ENCODE measurements at regions not wholly inside any gene's neighbourhood (a gene's known extent, or its start where the extent isn't known, plus 50 kb on each side); places are given as distances from the start of the nearest gene placed in this dataset.
"Not testable (repeated sequence)": the region's sequence is repeated elsewhere in the genome, so short reads cannot be mapped to it uniquely, and the experiment has no call there.

GRCh38 chr16:64287655-64288528, 834.0 kb downstream of the CDH11 start:
- no peak for DNase-seq

DNA sequence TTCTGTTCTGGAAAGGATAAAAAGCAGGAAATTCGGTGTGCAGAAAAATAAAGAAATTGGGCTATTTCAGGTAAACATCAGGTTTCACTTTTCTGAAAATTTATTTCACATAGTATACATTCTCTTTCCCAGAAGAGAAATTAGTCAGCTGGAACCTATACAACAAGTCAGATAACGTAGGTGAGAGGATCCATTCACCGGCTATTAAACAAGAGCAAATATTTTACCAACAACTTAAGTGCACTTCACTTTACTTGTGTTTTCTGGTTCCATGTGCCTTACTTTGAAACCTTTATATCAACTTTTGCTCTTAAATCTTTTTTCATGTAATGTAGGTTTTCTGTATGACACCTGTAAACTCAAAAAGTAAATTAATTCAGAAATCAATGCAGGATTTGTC, 839.7 kb downstream of the CDH11 start:
- peak; percentile 64 for DNase-seq

GRCh38 chr16:64280317-64280716, 841.5 kb downstream of the CDH11 start:
- no peak for DNase-seq

DNA sequence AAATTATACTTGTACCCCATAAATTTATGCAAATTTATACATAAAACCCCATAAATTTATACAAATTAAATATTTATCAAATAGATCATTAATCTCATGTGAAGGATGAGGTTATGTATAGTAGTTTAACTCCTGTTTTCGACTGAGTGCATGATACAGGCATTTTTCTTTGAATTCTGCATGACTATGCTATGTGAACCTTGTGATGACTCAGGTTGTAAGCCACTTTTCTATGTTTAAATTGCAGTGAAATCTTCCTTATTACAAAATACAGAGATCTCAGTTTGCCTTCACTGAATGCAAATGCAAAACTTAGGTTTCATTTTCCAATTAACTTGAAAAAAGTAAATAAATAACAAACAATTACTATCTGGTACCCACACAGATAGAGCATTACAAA, 843.7 kb downstream of the CDH11 start:
- DNase-seq, result no peak

- no peak for DNase-seq
These were observed 845.2 kb downstream of the CDH11 start for GRCh38 chr16:64276646-64277045.

- DNase-seq, result no peak
These were observed 849.8 kb downstream of the CDH11 start for GRCh38 chr16:64272028-64272427.

GRCh38 chr16:64269756-64270155, 852.1 kb downstream of the CDH11 start:
- DNase-seq, result no peak

DNA sequence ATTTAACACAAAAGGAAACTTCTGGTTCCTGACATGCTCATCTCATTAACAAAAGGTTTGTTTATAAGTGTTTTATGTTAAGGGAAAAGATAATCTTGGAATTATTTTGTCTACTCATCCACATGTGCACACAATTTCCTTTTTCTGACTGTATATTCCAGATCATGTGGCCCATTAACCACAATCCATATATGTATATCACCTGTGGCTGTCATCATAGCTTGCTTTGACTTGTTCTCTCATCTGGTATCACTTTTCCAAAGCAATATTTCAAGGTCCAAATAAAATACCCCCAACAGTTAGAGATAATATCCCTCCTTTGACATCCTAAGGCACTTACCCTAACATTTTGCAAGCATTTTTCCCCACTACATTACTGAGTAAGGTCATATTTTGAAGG, 856.1 kb downstream of the CDH11 start:
- no peak for DNase-seq

DNA sequence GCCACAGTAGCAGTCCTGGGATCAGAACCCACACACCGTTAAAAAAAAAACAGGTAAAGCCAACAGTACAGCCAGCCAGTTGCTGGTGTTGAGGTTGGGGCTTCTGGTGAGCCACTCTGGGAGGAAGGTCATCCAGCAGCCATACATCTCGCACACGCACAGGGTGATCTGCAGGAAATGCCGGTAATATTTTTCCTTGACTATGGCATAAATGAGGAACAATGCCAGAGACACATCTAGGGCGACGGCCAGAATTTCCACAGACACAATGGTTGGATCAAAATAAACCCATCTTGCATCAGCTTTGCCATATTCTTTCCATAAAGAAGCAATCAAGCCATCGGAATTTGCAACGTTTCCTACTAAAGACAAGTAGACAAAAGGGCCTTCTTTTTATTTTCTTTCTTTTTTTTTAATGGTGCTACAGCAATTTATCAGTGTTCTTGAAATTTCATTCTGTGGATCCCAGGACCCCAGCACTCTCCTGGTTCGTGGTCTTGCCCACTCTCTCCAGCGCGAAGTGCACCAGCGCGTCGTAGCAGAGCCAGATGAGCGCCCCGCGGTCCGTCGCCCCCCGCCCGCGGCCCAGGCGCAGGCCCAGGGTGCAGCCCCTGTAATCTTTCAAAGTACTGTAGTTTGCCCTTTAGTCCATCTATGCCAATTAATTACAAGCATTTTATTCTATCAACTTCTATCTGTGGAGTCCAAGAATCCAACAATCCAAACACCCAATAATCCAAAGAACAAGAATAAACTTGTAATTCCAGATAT, 861.0 kb downstream of the CDH11 start:
- DNase-seq, result not testable (repeated sequence)

DNA sequence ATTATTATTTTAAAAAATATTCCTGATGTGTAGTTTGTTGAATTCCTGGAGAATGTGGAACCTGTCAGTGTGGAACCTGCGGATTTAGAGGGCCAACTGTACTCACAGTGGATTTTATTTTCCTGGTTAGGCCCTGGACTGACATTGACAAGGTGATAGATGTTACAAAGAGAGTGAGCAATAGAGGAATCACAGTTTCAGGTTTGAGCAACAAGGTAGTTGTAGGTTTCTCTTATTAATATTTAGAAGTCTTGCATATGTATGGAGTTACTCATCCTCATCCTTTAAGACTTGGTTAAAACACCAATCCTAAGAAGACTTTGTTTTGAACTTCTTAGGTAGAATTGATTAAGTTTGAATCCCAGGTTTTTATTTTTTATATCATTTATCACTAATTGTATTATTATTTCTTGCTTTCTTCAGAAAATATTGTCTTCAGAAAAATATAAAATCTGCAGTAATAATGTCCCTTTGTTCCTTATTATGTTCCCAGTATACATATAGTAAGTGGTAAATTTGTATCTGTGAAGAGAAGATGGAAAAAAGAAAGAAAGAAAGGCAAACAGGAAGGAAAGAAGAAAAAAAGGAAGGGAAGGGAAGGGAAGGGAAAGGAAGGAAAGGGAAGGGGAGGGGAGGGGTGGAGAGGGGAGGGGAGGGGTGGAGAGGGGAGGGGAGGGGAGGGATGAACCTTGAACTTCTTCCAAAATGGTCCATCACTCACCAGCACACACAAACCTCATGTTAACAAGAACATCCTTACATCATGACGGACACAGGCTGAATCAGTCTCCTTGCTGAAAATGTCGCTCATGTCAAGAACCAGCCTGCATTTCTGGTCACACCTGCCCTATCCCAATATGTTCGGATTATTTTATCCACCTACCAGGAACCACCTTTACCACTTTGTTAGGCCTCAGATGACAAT, 867.2 kb downstream of the CDH11 start:
- DNase-seq, result no peak

GRCh38 chr16:64253525-64253924, 868.3 kb downstream of the CDH11 start:
- DNase-seq, result no peak

DNA sequence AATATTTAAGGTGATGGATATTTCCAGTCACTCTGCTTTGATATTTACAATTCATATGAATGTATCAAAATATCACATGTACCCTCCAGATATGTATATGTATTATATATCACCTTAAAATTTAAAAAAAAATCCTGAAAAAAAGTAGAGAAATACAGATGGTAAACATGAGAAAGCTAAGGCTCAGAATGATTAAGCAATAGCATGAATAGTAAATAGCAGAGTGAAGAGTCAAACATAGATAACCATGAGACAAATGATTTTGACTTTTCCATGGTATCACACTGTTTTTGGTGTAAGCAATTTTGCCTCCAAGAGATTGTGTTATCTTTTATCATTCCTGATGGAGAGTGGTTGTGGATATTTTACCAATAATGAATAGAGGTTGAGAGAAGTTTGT, 868.8 kb downstream of the CDH11 start:
- DNase-seq, result no peak

DNA sequence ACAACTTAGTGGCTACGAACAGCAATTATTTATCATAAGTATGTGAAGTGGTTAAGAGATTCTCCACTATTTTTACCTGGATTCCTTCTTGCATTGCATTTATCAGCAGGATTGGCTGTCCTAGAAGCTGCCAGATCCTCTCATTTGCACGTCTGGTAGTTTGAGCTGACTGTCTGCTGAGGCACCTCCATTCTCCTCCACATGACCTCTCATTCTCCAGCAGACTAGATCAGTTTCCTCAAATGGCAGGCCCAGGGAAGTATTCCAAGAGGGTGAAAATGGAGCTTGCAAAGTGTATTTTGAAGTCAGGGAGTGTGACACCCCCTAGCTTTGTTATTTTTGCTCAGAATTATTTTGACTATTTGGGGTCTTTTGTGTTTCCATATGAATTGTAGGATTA, 870.1 kb downstream of the CDH11 start:
- DNase-seq, result no peak

DNA sequence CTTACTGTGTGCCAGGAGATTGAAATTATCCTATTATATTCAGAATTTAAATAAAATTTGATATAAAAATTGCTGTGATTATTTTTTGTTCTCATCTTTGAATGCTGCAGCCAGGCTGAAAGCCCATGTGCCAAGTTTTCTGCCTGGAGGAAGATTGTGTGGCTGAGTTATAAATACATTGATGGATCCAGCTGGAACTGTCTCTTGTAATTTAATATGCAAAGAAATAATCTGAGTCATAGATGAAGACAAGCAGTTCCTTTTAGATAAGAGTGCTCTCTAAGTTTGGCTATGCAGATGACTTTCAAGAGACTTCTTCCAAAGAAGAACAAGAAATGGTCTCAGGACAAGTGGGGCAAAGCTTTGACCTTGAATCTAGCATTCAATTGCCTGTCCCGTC, 871.0 kb downstream of the CDH11 start:
- no peak for DNase-seq

- no peak for DNase-seq
These were observed 879.4 kb downstream of the CDH11 start for GRCh38 chr16:64242492-64242891.

- no peak for DNase-seq
These were observed 881.3 kb downstream of the CDH11 start for GRCh38 chr16:64240586-64240985.

DNA sequence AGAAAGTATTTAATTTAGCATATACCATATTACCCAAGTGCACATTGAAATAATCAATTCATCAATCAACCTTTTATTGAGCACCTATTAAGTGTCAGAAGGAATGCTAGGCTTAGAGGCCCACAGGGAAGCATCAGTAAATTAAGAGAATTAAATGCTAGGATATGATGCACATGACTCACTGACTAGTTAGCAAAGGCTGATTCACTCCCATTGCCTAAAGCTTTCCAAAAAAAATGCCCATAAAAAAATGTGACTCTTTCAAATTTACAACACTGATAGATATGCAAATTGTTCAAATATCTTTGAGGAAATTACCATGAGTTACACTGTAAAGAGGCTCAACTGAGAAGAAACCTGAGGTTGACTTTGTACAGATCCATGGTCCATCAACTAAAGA, 883.3 kb downstream of the CDH11 start:
- no peak for DNase-seq

GRCh38 chr16:64236316-64236715, 885.5 kb downstream of the CDH11 start:
- DNase-seq, result no peak

GRCh38 chr16:64234200-64234599, 887.7 kb downstream of the CDH11 start:
- no peak for DNase-seq

DNA sequence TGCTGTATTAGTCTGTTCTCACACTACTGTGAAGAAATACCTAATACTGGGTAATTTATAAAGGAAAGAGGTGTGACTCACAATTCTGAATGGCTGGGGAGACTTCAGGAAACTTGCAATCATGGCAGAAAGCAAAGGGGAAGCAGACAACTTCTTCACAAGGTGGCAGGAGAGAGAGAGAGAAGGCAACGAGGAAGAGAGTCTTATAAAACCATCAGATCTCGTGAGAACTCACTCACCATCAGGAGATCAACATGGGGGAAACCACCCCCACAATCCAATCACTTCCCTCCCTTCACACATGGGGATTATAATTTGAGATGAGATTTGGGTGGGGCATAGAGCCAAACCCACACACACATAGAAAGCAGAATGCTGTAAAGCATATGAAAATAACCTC, 896.2 kb downstream of the CDH11 start:
- no peak for DNase-seq

DNA sequence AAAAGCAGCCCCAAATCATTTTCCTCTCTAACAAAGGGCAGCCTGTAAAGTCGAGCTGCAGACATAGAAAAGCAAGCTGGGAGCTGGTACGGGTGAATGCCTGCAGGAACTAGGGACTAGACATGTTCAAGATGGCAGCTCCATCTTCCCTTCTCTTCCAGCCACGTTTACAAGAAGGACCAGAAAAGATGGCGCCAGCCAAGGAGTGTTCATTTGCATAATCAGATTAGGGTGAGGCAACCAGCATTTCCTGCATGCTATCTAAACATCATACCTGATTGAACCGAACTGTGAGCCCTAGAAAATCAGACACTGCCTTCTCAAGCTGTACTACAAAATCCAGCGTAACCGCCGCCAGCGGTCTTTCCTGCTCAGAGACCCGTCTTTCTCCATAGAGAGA, 896.8 kb downstream of the CDH11 start:
- DNase-seq, result no peak

GRCh38 chr16:64217789-64218535, 903.9 kb downstream of the CDH11 start:
- DNase-seq, result no peak

Measured in DMS53 (cell line).